NCI-H2171 treated with DMSO at 0.1 percent for 48 hours (cell line): ENCODE measurements at regions not wholly inside any gene's neighbourhood (a gene's known extent, or its start where the extent isn't known, plus 50 kb on each side); places are given as distances from the start of the nearest gene placed in this dataset.
"Not testable (repeated sequence)": the region's sequence is repeated elsewhere in the genome, so short reads cannot be mapped to it uniquely, and the experiment has no call there.

Experiments
- DNase-seq: peaks from one replicate; lab custom pipeline; 2025; lab: John Stamatoyannopoulos, UW

- DNase-seq = no peak
These were observed 94.2 kb upstream of the TEX13D start for GRCh38 chrX:124238268-124238667.

- DNase-seq = no peak
These were observed 93.1 kb upstream of the TEX13D start for GRCh38 chrX:124239324-124239723.

GRCh38 chrX:124239911-124240310, 92.5 kb upstream of the TEX13D start:
- no peak for DNase-seq

- DNase-seq = no peak
These were observed 92.0 kb upstream of the TEX13D start for GRCh38 chrX:124240422-124240821.

- no peak for DNase-seq
These were observed 90.3 kb upstream of the TEX13D start for GRCh38 chrX:124242131-124242530.

- DNase-seq = no peak
These were observed 83.1 kb upstream of the TEX13D start for GRCh38 chrX:124249345-124249744.

GRCh38 chrX:124250835-124251437, 81.5 kb upstream of the TEX13D start:
- DNase-seq = no peak

GRCh38 chrX:124254611-124255010, 77.8 kb upstream of the TEX13D start:
- DNase-seq = no peak

GRCh38 chrX:124256216-124256615, 76.2 kb upstream of the TEX13D start:
- no peak for DNase-seq

GRCh38 chrX:124256629-124257380, 75.7 kb upstream of the TEX13D start:
- DNase-seq = no peak

GRCh38 chrX:124257924-124258702, 74.3 kb upstream of the TEX13D start:
- no peak for DNase-seq

GRCh38 chrX:124260845-124261244, 71.6 kb upstream of the TEX13D start:
- DNase-seq = no peak

- DNase-seq = no peak
These were observed 68.7 kb upstream of the TEX13D start for GRCh38 chrX:124263743-124264142.

GRCh38 chrX:124268099-124268498, 64.4 kb upstream of the TEX13D start:
- DNase-seq = no peak

GRCh38 chrX:124269881-124270280, 62.6 kb upstream of the TEX13D start:
- no peak for DNase-seq

- not testable (repeated sequence) for DNase-seq
These were observed 60.9 kb upstream of the TEX13D start for GRCh38 chrX:124271599-124271998.

GRCh38 chrX:124272370-124272982, 60.0 kb upstream of the TEX13D start:
- no peak for DNase-seq

- no peak for DNase-seq
These were observed 57.9 kb upstream of the TEX13D start for GRCh38 chrX:124274438-124275181.

GRCh38 chrX:124275182-124275894, 57.1 kb upstream of the TEX13D start:
- DNase-seq = no peak

- DNase-seq = no peak
These were observed 52.1 kb upstream of the TEX13D start for GRCh38 chrX:124280294-124280902.

- no peak for DNase-seq
These were observed 49.9 kb upstream of the TEX13D start for GRCh38 chrX:124282580-124282979.
